ENCODE measurements at regions not wholly inside any gene's neighbourhood (a gene's known extent, or its start where the extent isn't known, plus 50 kb on each side); places are given as distances from the start of the nearest gene placed in this dataset.
A peak's percentile ranks its signal among the peaks of the same experiment; 100 is the strongest.
"Not testable (repeated sequence)": the region's sequence is repeated elsewhere in the genome, so short reads cannot be mapped to it uniquely, and the experiment has no call there.

- ATAC-seq (ENCODE audit: insufficient read depth, low read depth); H2AFZ ChIP-seq (ENCODE audit: low read depth, low read length); H3K9ac ChIP-seq (ENCODE audit: low read depth, low read length); DNase-seq; H3K27me3 ChIP-seq (ENCODE audit: insufficient read depth, low read length, poor library complexity); H3K79me2 ChIP-seq (ENCODE audit: insufficient read depth, low read length); H4K20me1 ChIP-seq (ENCODE audit: insufficient read depth, low read length); H3K9me3 ChIP-seq (ENCODE audit: insufficient read depth, low read length, severe bottlenecking); H3K27ac ChIP-seq (ENCODE audit: low read length); H3K4me3 ChIP-seq (ENCODE audit: low read depth in 1 of 2, low read length in 2 of 2); H3K4me1 ChIP-seq (ENCODE audit: insufficient read depth, low read length); H3K4me2 ChIP-seq (ENCODE audit: insufficient read depth, low read length); H3K36me3 ChIP-seq (ENCODE audit: insufficient read depth, low read length): not testable (repeated sequence)
Measured at GRCh38 chr1:146522345-146522744, 293.5 kb upstream of the NOTCH2NLA start.

DNA sequence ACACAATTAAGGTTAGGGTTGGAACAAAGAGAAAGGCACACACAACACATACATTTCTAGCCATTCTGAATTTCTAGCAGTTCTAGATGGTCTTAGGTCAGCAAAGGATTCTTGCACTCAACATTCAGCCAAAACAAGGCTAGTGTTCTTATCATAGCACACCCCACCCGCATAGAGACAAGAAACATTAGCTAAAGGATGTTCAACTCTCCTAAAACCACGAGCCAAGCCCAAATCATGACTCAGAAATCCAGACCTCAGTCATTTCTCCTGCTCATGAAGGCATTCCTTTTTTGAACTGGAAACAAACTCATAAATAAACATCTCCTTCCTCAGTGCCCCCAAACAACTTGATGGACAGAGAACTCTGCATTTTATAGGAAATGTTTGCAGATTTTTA is 293.0 kb upstream of the NOTCH2NLA start:
- not testable (repeated sequence) for H3K9me3 ChIP-seq (ENCODE audit: insufficient read depth, low read length, severe bottlenecking); DNase-seq; H3K9ac ChIP-seq (ENCODE audit: low read depth, low read length); H3K36me3 ChIP-seq (ENCODE audit: insufficient read depth, low read length); H3K79me2 ChIP-seq (ENCODE audit: insufficient read depth, low read length); H3K27me3 ChIP-seq (ENCODE audit: insufficient read depth, low read length, poor library complexity); H3K4me3 ChIP-seq (ENCODE audit: low read depth in 1 of 2, low read length in 2 of 2); H3K27ac ChIP-seq (ENCODE audit: low read length); H3K4me1 ChIP-seq (ENCODE audit: insufficient read depth, low read length); H3K4me2 ChIP-seq (ENCODE audit: insufficient read depth, low read length); H2AFZ ChIP-seq (ENCODE audit: low read depth, low read length); H4K20me1 ChIP-seq (ENCODE audit: insufficient read depth, low read length)
- peak; percentile 42; the same call in 1 of the 3 replicates for ATAC-seq (ENCODE audit: insufficient read depth, low read depth)

- H3K79me2 ChIP-seq (ENCODE audit: insufficient read depth, low read length); H3K27me3 ChIP-seq (ENCODE audit: insufficient read depth, low read length, poor library complexity); H3K9ac ChIP-seq (ENCODE audit: low read depth, low read length); H3K9me3 ChIP-seq (ENCODE audit: insufficient read depth, low read length, severe bottlenecking); H3K4me2 ChIP-seq (ENCODE audit: insufficient read depth, low read length); DNase-seq; H4K20me1 ChIP-seq (ENCODE audit: insufficient read depth, low read length); H3K4me1 ChIP-seq (ENCODE audit: insufficient read depth, low read length); H3K36me3 ChIP-seq (ENCODE audit: insufficient read depth, low read length); H3K4me3 ChIP-seq (ENCODE audit: low read depth in 1 of 2, low read length in 2 of 2); H2AFZ ChIP-seq (ENCODE audit: low read depth, low read length); ATAC-seq (ENCODE audit: insufficient read depth, low read depth); H3K27ac ChIP-seq (ENCODE audit: low read length): not testable (repeated sequence)
Measured at GRCh38 chr1:146513754-146514153, 284.9 kb upstream of the NOTCH2NLA start.

GRCh38 chr1:146511047-146511777 is 282.4 kb upstream of the NOTCH2NLA start:
- H3K4me3 ChIP-seq (ENCODE audit: low read depth in 1 of 2, low read length in 2 of 2); H3K9ac ChIP-seq (ENCODE audit: low read depth, low read length); H3K4me2 ChIP-seq (ENCODE audit: insufficient read depth, low read length); H3K9me3 ChIP-seq (ENCODE audit: insufficient read depth, low read length, severe bottlenecking); H3K27ac ChIP-seq (ENCODE audit: low read length); H4K20me1 ChIP-seq (ENCODE audit: insufficient read depth, low read length); DNase-seq; H3K79me2 ChIP-seq (ENCODE audit: insufficient read depth, low read length); H2AFZ ChIP-seq (ENCODE audit: low read depth, low read length); H3K36me3 ChIP-seq (ENCODE audit: insufficient read depth, low read length); H3K4me1 ChIP-seq (ENCODE audit: insufficient read depth, low read length); H3K27me3 ChIP-seq (ENCODE audit: insufficient read depth, low read length, poor library complexity); ATAC-seq (ENCODE audit: insufficient read depth, low read depth): not testable (repeated sequence)

- not testable (repeated sequence) for H3K4me3 ChIP-seq (ENCODE audit: low read depth in 1 of 2, low read length in 2 of 2); H3K9me3 ChIP-seq (ENCODE audit: insufficient read depth, low read length, severe bottlenecking); ATAC-seq (ENCODE audit: insufficient read depth, low read depth); H4K20me1 ChIP-seq (ENCODE audit: insufficient read depth, low read length); H2AFZ ChIP-seq (ENCODE audit: low read depth, low read length); H3K9ac ChIP-seq (ENCODE audit: low read depth, low read length); DNase-seq; H3K27ac ChIP-seq (ENCODE audit: low read length); H3K4me1 ChIP-seq (ENCODE audit: insufficient read depth, low read length); H3K27me3 ChIP-seq (ENCODE audit: insufficient read depth, low read length, poor library complexity); H3K36me3 ChIP-seq (ENCODE audit: insufficient read depth, low read length); H3K4me2 ChIP-seq (ENCODE audit: insufficient read depth, low read length); H3K79me2 ChIP-seq (ENCODE audit: insufficient read depth, low read length)
Measured at GRCh38 chr1:146510248-146510983, 281.6 kb upstream of the NOTCH2NLA start.

DNA sequence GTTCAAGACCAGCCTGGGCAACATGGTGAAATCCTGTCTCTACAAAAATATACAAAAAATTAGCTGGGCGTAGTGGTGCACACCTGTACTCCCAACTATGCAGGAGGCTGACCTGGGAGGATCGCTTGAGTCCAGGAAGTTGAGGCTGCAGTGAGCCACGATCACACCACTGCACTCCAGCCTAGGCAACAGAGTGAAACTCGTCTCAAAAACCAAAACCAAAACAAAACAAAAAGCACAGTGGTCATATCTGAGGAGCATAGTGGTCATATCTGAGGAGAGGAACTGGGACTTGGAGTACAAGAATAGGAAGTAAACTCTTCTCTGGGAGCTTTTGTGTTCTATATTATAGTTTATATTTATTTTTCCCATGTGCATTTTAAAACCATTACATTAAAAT is 275.3 kb upstream of the NOTCH2NLA start:
- H4K20me1 ChIP-seq (ENCODE audit: insufficient read depth, low read length); ATAC-seq (ENCODE audit: insufficient read depth, low read depth); H3K4me3 ChIP-seq (ENCODE audit: low read depth in 1 of 2, low read length in 2 of 2); DNase-seq; H3K4me2 ChIP-seq (ENCODE audit: insufficient read depth, low read length); H3K4me1 ChIP-seq (ENCODE audit: insufficient read depth, low read length); H3K9me3 ChIP-seq (ENCODE audit: insufficient read depth, low read length, severe bottlenecking); H3K27me3 ChIP-seq (ENCODE audit: insufficient read depth, low read length, poor library complexity); H2AFZ ChIP-seq (ENCODE audit: low read depth, low read length); H3K36me3 ChIP-seq (ENCODE audit: insufficient read depth, low read length); H3K79me2 ChIP-seq (ENCODE audit: insufficient read depth, low read length); H3K27ac ChIP-seq (ENCODE audit: low read length); H3K9ac ChIP-seq (ENCODE audit: low read depth, low read length): not testable (repeated sequence)

GRCh38 chr1:146487555-146487954 is 258.7 kb upstream of the NOTCH2NLA start:
- H2AFZ ChIP-seq (ENCODE audit: low read depth, low read length); H3K4me1 ChIP-seq (ENCODE audit: insufficient read depth, low read length); DNase-seq; H4K20me1 ChIP-seq (ENCODE audit: insufficient read depth, low read length); H3K9me3 ChIP-seq (ENCODE audit: insufficient read depth, low read length, severe bottlenecking); H3K36me3 ChIP-seq (ENCODE audit: insufficient read depth, low read length); H3K27me3 ChIP-seq (ENCODE audit: insufficient read depth, low read length, poor library complexity); H3K4me2 ChIP-seq (ENCODE audit: insufficient read depth, low read length); H3K27ac ChIP-seq (ENCODE audit: low read length); ATAC-seq (ENCODE audit: insufficient read depth, low read depth); H3K9ac ChIP-seq (ENCODE audit: low read depth, low read length); H3K79me2 ChIP-seq (ENCODE audit: insufficient read depth, low read length); H3K4me3 ChIP-seq (ENCODE audit: low read depth in 1 of 2, low read length in 2 of 2): not testable (repeated sequence)

DNA sequence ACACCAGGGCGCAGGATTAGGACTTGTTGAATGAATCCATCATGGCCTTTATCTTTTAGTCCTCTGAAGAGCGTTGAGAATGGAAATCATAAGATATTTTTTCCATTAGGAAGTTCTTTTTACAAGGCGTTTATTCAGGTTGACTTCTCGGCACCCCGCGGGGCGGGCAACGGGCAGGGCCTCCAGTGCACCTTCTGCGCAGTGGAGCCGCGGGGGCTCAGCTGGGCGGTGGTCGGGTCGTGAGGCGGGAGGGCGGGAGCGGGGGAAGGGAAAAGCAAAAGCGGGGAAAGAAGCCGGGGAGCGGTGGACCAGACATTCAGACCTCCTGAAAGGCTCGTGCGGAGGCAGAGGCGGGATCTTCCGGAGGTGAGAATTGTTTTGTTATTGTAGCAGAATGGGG is 258.3 kb upstream of the NOTCH2NLA start:
- not testable (repeated sequence) for H4K20me1 ChIP-seq (ENCODE audit: insufficient read depth, low read length)

More for the DNA sequence above, 258.3 kb upstream of the NOTCH2NLA start:
- H3K9ac ChIP-seq (ENCODE audit: low read depth, low read length); H2AFZ ChIP-seq (ENCODE audit: low read depth, low read length); H3K27me3 ChIP-seq (ENCODE audit: insufficient read depth, low read length, poor library complexity); H3K4me3 ChIP-seq (ENCODE audit: low read depth in 1 of 2, low read length in 2 of 2); H3K36me3 ChIP-seq (ENCODE audit: insufficient read depth, low read length); H3K27ac ChIP-seq (ENCODE audit: low read length); H3K79me2 ChIP-seq (ENCODE audit: insufficient read depth, low read length); H3K4me1 ChIP-seq (ENCODE audit: insufficient read depth, low read length); H3K4me2 ChIP-seq (ENCODE audit: insufficient read depth, low read length); H3K9me3 ChIP-seq (ENCODE audit: insufficient read depth, low read length, severe bottlenecking); ATAC-seq (ENCODE audit: insufficient read depth, low read depth); DNase-seq: not testable (repeated sequence)
